Stimulated activated CD8-positive, alpha-beta memory T cell treated with anti-CD3 and anti-CD28 coated beads, Interleukin-7, amount 100 ng/mL, for 4 hours (primary cell): ENCODE measurements at regions not wholly inside any gene's neighbourhood (a gene's known extent, or its start where the extent isn't known, plus 50 kb on each side); places are given as distances from the start of the nearest gene placed in this dataset.

Source experiments
- DNase-seq, 2 donors: peaks; one replicate each; pipeline ENCODE4 v3.0.0-alpha.2; 2020; ENCODE audit warnings: low read depth in 2 of 2

- DNase-seq, result no peak
Observed at GRCh38 chr1:5291889-5292288, 637.5 kb downstream of the AJAP1 start.

GRCh38 chr1:5287178-5288150, 633.1 kb downstream of the AJAP1 start:
- no peak for DNase-seq

GRCh38 chr1:5286244-5286643, 631.8 kb downstream of the AJAP1 start:
- DNase-seq, result peak; percentile 3 to 5

- DNase-seq, result no peak
Observed at GRCh38 chr1:5274527-5274926, 620.1 kb downstream of the AJAP1 start.

- no peak for DNase-seq
Observed at GRCh38 chr1:5273280-5274003, 619.0 kb downstream of the AJAP1 start.

- no peak for DNase-seq
Observed at GRCh38 chr1:5272325-5272724, 617.9 kb downstream of the AJAP1 start.

GRCh38 chr1:5271264-5271663, 616.9 kb downstream of the AJAP1 start:
- DNase-seq, result no peak

- no peak for DNase-seq
Observed at GRCh38 chr1:5269901-5270300, 615.5 kb downstream of the AJAP1 start.

- no peak for DNase-seq
Observed at GRCh38 chr1:5267603-5268235, 613.3 kb downstream of the AJAP1 start.

- DNase-seq, result no peak
Observed at GRCh38 chr1:5265438-5266075, 611.1 kb downstream of the AJAP1 start.

- DNase-seq, result no peak
Observed at GRCh38 chr1:5264476-5264875, 610.1 kb downstream of the AJAP1 start.

- no peak for DNase-seq
Observed at GRCh38 chr1:5256793-5257192, 602.4 kb downstream of the AJAP1 start.

- DNase-seq, result no peak
Observed at GRCh38 chr1:5254975-5255374, 600.6 kb downstream of the AJAP1 start.

- DNase-seq, result no peak
Observed at GRCh38 chr1:5254131-5254725, 599.8 kb downstream of the AJAP1 start.

GRCh38 chr1:5253036-5253435, 598.6 kb downstream of the AJAP1 start:
- DNase-seq, result no peak

GRCh38 chr1:5250336-5250735, 595.9 kb downstream of the AJAP1 start:
- no peak for DNase-seq

GRCh38 chr1:5245348-5245747, 590.9 kb downstream of the AJAP1 start:
- no peak for DNase-seq

GRCh38 chr1:5244631-5245285, 590.3 kb downstream of the AJAP1 start:
- DNase-seq, result no peak

GRCh38 chr1:5242850-5243249, 588.4 kb downstream of the AJAP1 start:
- DNase-seq, result no peak

- no peak for DNase-seq
Observed at GRCh38 chr1:5239911-5240310, 585.5 kb downstream of the AJAP1 start.
